CD4-positive, alpha-beta T cell (primary cell): ENCODE measurements at regions not wholly inside any gene's neighbourhood (a gene's known extent, or its start where the extent isn't known, plus 50 kb on each side); places are given as distances from the start of the nearest gene placed in this dataset.

Source experiments
- ATAC-seq: fragments of 200-7000 bp; cut with Tn5 transposase; one replicate; pipeline ENCODE4 v1.10.0; 2022; ENCODE audit warnings: mild to moderate bottlenecking; ENCODE audit not compliant: poor library complexity
- CTCF ChIA-PET: fragments of 350-600 bp; sonication (Branson Sonifier 250); formaldehyde crosslinking; loops from one replicate; lab custom pipeline; 2021; ENCODE audit warnings: antibody characterized with exemption, inconsistent platforms; lab: Charles Lee
- POLR2A ChIA-PET: fragments of 350-600 bp; sonication (Branson Sonifier 250); formaldehyde crosslinking; loops from one replicate; lab custom pipeline; 2021; ENCODE audit warnings: antibody characterized with exemption, inconsistent platforms; lab: Charles Lee
- DNase-seq, 14 experiments: peaks; one replicate each; pipeline ENCODE4 v3.0.0-alpha.2; 2013 to 2020; ENCODE audit warnings: mixed read lengths in 2 of 14
- H3K27ac ChIP-seq, 2 donors: one replicate each; pipeline versions ENCODE4 v1.5.1 to v1.7.0; 2013; ENCODE audit warnings: low read length in 2 of 2, low read depth in 1 of 2, mild to moderate bottlenecking in 1 of 2
- H3K27me3 ChIP-seq, 2 experiments: 1 replicate in 1 of 2; 2 replicates in 1 of 2; pipeline versions ENCODE4 v1.6.1 to v1.7.0; 2013; ENCODE audit warnings: low read length in 2 of 2, control low read depth in 1 of 2, mild to moderate bottlenecking in 1 of 2, moderate library complexity in 1 of 2; ENCODE audit not compliant: insufficient read depth in 2 of 2, control insufficient read depth in 1 of 2
- H3K36me3 ChIP-seq: one replicate; pipeline ENCODE4 v1.6.1; 2013; ENCODE audit warnings: low read length, control low read depth; ENCODE audit not compliant: insufficient read depth
- H3K4me1 ChIP-seq: one replicate; pipeline ENCODE4 v1.6.1; 2013; ENCODE audit warnings: low read length, control low read depth; ENCODE audit not compliant: insufficient read depth
- H3K4me3 ChIP-seq: one replicate; pipeline ENCODE4 v1.5.1; 2013; ENCODE audit warnings: mild to moderate bottlenecking, low read length, moderate library complexity
- H3K9me3 ChIP-seq, 2 experiments: 1 replicate in 1 of 2; 2 replicates in 1 of 2; pipeline versions ENCODE4 v1.6.1 to v1.7.0; 2013; ENCODE audit warnings: low read length in 2 of 2, mild to moderate bottlenecking in 2 of 2, control low read depth in 1 of 2, moderate library complexity in 1 of 2; ENCODE audit not compliant: control insufficient read depth in 1 of 2, insufficient read depth in 1 of 2
- H3K27ac Mint-ChIP-seq: one replicate; pipeline ENCODE4 v1.8.0; 2020; ENCODE audit warnings: mixed read lengths
- H3K27me3 Mint-ChIP-seq: one replicate; pipeline ENCODE4 v1.8.0; 2021; ENCODE audit warnings: mixed read lengths
- H3K36me3 Mint-ChIP-seq: one replicate; pipeline ENCODE4 v1.8.0; 2021; ENCODE audit warnings: low read depth, mixed read lengths
- H3K4me1 Mint-ChIP-seq: one replicate; pipeline ENCODE4 v1.8.0; 2021; ENCODE audit warnings: low read depth, mixed read lengths
- H3K4me3 Mint-ChIP-seq: one replicate; pipeline ENCODE4 v1.8.0; 2020; ENCODE audit warnings: mild to moderate bottlenecking, mixed read lengths
- H3K9me3 Mint-ChIP-seq: one replicate; pipeline ENCODE4 v1.8.0; 2020; ENCODE audit warnings: mixed read lengths
- intact Hi-C, 2 experiments: fragments of 100-400 bp; cut with DNase I in 1 of 2; cut with micrococcal nuclease in 1 of 2; formaldehyde crosslinking; loops; one replicate each; pipeline versions ENCODE4 v1.15.1 to v1.9.0; 2023 to 2025; cut with DNase I, micrococcal nuclease
- TF ChIP-seq, protein P1 (sequence below): fragments of 200-600 bp; IDR thresholded peaks from one replicate; pipeline ENCODE4 v1.8.0; 2022; ENCODE audit warnings: antibody characterized with exemption, mild to moderate bottlenecking

DNA sequence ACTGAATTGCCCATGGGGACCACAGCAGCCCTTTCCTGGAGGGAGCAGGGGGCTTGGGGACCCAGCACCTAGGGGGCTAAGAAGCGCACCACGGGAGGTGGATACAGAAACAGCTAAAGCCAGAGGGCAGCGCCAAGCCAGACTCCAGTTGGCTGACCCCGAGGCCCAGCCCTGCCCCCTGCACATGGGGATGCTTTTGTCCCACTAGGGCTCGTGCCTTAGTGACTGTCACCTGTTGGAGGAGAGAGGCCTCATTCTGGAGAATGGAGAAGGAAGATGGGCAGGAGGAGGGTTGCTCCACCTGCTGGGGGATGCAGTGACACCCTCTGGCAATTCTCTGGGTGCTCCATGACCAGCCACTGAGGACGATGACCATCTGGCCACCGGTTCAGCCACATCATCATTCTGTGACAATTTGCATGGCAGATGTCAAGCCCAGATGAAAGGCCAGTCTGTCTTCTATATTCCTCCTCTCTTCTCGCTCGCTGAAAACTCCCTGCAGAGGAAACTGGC, 167.8 kb upstream of the TLE3 start:
- Histone ChIP-seq H3K36me3 (no peaks in the 10 kb centered on the region), H3K27me3 (no peaks in the 10 kb centered on the region), H3K4me3 (no peak overlapping the region), H3K27ac (no peak overlapping the region), H3K9me3 (no peaks in the 10 kb centered on the region), H3K4me1 (peaks cover 53% of the 10 kb centered on the region)
- DNase-seq (no peak), ATAC-seq (no peak)
- intact Hi-C loops = loop anchor here in 1 of 2 experiments (5.0 kb wide), 1 partner anchor 538 kb away; no protein-coding TSS in a partner anchor
- no peak overlapping the region for H3K27ac Mint-ChIP-seq
- peaks cover 38% of the 10 kb centered on the region for H3K4me1 Mint-ChIP-seq
- H3K36me3 Mint-ChIP-seq = no peaks in the 10 kb centered on the region
- H3K27me3 Mint-ChIP-seq = peaks cover 4% of the 10 kb centered on the region
- TF ChIP-seq, protein P1, sequence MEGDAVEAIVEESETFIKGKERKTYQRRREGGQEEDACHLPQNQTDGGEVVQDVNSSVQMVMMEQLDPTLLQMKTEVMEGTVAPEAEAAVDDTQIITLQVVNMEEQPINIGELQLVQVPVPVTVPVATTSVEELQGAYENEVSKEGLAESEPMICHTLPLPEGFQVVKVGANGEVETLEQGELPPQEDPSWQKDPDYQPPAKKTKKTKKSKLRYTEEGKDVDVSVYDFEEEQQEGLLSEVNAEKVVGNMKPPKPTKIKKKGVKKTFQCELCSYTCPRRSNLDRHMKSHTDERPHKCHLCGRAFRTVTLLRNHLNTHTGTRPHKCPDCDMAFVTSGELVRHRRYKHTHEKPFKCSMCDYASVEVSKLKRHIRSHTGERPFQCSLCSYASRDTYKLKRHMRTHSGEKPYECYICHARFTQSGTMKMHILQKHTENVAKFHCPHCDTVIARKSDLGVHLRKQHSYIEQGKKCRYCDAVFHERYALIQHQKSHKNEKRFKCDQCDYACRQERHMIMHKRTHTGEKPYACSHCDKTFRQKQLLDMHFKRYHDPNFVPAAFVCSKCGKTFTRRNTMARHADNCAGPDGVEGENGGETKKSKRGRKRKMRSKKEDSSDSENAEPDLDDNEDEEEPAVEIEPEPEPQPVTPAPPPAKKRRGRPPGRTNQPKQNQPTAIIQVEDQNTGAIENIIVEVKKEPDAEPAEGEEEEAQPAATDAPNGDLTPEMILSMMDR = no peak
- ChIA-PET POLR2A (no interaction called here), CTCF (no interaction called here)
- no peaks in the 10 kb centered on the region for H3K9me3 Mint-ChIP-seq
- H3K4me3 Mint-ChIP-seq = no peak overlapping the region

DNA sequence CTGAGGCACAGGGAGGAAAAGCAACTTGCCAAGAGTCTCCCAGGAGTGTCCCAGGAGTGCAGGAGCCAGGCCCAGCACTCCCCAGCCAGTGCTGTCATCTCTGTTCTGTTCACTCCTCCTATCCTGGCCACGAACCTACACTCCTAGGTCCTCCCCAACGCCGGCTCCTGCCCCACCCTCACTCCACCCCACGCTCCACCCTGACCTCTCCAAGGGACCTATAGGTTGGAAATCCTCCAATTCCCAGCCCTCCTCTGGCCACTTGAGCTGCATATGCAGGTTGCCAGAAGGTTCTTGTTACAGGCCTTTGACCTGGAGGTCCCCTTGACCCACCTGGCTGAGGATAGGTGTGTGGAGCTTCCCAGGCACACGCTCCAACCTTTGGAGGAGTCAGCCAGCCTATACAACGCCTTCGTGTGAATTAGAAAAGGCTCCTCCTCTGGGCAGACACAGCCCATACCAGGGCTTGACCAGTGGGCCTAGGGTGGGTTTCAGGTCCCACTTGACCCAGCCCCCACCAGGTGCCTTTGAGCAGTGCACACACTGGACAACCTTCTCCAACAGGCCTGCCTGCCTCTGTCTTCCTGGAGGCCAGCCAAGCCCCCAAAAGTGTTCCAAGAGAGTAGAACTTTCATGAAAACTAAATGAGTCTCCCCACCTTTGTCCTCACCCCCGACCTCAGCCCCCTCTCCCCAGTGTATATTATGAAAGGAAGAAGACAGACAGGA, 167.2 kb upstream of the TLE3 start:
- Histone ChIP-seq H3K27me3 (no peaks in the 10 kb centered on the region), H3K36me3 (no peaks in the 10 kb centered on the region), H3K9me3 (no peaks in the 10 kb centered on the region), H3K4me3 (no peak overlapping the region), H3K4me1 (peaks cover 54% of the 10 kb centered on the region), H3K27ac (no peak overlapping the region)
- Mint-ChIP-seq H3K36me3 (no peaks in the 10 kb centered on the region), H3K27me3 (peaks cover 4% of the 10 kb centered on the region), H3K9me3 (no peaks in the 10 kb centered on the region), H3K27ac (no peak overlapping the region), H3K4me1 (peaks cover 38% of the 10 kb centered on the region), H3K4me3 (no peak overlapping the region)
- TF ChIP-seq, protein P1 = no peak
- ChIA-PET CTCF (no interaction called here), POLR2A (no interaction called here)
- ATAC-seq = no peak
- intact Hi-C loops = loop anchor here in 1 of 2 experiments (5.0 kb wide), 2 partner anchors 538 to 558 kb away; no protein-coding TSS in a partner anchor
- no peak for DNase-seq

DNA sequence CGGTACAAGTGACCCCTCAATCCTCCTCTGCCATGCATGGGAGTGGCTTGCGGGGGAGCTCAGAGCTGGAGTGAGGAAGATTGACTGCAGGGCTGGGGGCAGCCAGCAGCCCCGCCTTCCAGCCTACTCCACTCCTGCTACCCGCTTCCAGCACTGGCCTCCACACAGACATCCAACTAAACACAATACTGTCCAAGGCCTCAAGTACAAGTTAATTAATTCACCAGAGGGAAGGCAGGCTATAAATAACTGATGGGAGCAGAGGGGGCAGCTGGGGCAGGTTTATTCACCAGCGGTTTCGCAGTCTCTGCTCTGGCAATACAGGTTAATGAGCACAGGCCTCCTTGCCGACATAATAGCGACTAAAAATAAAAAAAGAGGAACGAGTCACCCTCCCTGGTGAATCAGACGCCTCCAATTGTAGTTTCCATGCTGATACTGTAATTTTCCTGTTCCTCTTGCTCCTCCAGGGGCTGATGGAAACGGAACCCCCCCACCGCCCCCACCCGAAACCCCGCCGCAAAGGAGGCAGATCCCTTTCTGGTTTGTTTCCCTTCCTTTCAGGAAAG, 166.4 kb upstream of the TLE3 start:
- Histone ChIP-seq H3K9me3 (no peaks in the 10 kb centered on the region), H3K27ac (no peak overlapping the region), H3K4me3 (no peak overlapping the region), H3K36me3 (no peaks in the 10 kb centered on the region), H3K27me3 (no peaks in the 10 kb centered on the region), H3K4me1 (peaks cover 56% of the 10 kb centered on the region)
- H3K4me1 Mint-ChIP-seq = peaks cover 41% of the 10 kb centered on the region
- no peak for ATAC-seq
- no peak overlapping the region for H3K4me3 Mint-ChIP-seq
- no peaks in the 10 kb centered on the region for H3K9me3 Mint-ChIP-seq
- ChIA-PET POLR2A (no interaction called here), CTCF (no interaction called here)
- H3K27me3 Mint-ChIP-seq = peaks cover 4% of the 10 kb centered on the region
- intact Hi-C loops = loop anchor here in 1 of 2 experiments (5.0 kb wide), 1 partner anchor 557 kb away; no protein-coding TSS in a partner anchor
- peak in 3 of 14 experiments; percentile 27 to 57 (median 46) for DNase-seq
- no peak overlapping the region for H3K27ac Mint-ChIP-seq
- TF ChIP-seq, protein P1 = no peak
- no peaks in the 10 kb centered on the region for H3K36me3 Mint-ChIP-seq
